ENCODE measurements at regions not wholly inside any gene's neighbourhood (a gene's known extent, or its start where the extent isn't known, plus 50 kb on each side); places are given as distances from the start of the nearest gene placed in this dataset.

DNA sequence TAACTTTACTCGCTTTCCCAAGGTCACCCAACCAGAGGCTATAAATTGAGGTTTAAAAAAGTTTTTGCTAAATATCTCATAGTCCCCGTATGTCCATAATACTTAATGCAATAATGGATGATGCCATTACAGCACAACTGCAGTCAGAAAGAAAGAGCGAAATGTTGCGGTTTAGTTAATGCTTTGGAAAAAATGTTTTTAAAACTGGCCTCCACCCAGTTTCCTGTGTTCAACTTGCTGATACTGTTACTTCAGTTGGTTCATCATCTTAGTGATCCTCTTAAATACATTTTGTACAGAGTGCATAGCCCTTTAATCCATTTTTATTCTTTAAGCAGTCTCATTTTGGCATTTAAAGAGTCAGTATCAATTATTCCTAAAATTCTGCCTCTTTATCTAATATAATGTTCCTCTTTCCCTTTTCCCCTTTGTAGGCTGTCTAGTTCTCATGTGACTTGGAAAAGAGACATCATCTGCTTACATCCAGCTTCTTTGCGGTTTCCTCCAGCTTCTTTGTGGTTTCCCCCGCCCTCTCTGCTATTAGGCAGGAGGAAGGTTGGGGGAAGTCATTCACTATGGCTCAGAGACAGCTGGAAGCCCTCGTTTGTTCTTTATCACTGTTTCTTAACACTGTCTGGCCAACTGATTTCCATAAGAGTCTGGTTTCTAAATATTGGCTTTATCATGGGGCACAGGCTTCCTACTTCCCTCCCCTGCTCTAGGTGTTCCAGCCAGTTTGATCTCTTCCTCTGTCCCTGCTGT, 154.3 kb downstream of the GOLIM4 start:
- H3K18ac ChIP-seq (ENCODE audit: low read depth, low read length) = no peak overlapping the region
- H4K91ac ChIP-seq (ENCODE audit: insufficient read depth, low read depth, low read length) = no peak overlapping the region
- intact Hi-C loops (cut with micrococcal nuclease) (loop anchor here (5.0 kb wide), 2 partner anchors 91 to 151 kb away; no protein-coding TSS in a partner anchor), in situ Hi-C loops (cut with MboI; ENCODE audit: low sequenced_read_pairs) (loop anchor here (25.0 kb wide), 1 partner anchor 221 kb away; no protein-coding TSS in a partner anchor), dilution Hi-C loops (cut with HindIII; ENCODE audit: low sequenced_read_pairs, unreplicated experiment) (no loop called here)
- H2BK5ac ChIP-seq (ENCODE audit: low read depth, low read length, poor library complexity, severe bottlenecking) = no peak overlapping the region
- no peak overlapping the region for H3K23ac ChIP-seq (ENCODE audit: low read depth, low read length)
- no peak overlapping the region for H4K5ac ChIP-seq (ENCODE audit: low read depth, low read length)
- H2AK9ac ChIP-seq (replicated peaks; ENCODE audit: low read depth, low read length, poor library complexity) = no peak overlapping the region
- TF ChIP-seq CEBPB (IDR thresholded peaks at IDR 0.05; ENCODE audit: low read depth, low read length) (peak; percentile 22; the same call in 1 of the 2 replicates), RCOR1 (IDR thresholded peaks at IDR 0.05; ENCODE audit: insufficient replicate concordance, low read length) (no peak), MAZ (IDR thresholded peaks at IDR 0.05; ENCODE audit: borderline replicate concordance, low read depth, low read length) (peak; percentile 74; the same call in 1 of the 2 replicates), BHLHE40 (IDR thresholded peaks at IDR 0.05; ENCODE audit: low read depth, low read length) (peak; percentile 62; the same call in 1 of the 2 replicates)
- TF ChIP-seq, protein P1, sequence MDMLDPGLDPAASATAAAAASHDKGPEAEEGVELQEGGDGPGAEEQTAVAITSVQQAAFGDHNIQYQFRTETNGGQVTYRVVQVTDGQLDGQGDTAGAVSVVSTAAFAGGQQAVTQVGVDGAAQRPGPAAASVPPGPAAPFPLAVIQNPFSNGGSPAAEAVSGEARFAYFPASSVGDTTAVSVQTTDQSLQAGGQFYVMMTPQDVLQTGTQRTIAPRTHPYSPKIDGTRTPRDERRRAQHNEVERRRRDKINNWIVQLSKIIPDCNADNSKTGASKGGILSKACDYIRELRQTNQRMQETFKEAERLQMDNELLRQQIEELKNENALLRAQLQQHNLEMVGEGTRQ (IDR thresholded peaks at IDR 0.05; ENCODE audit: low read depth, low read length) = peak; percentile 23; the same call in 1 of the 2 replicates
- no peaks in the 10 kb centered on the region for H3K9me1 ChIP-seq (ENCODE audit: insufficient read depth, low read length)
- WGBS, 2 experiments (ENCODE audit: extremely low coverage in 2 of 2, insufficient read length in 1 of 2) = no CpG with 5 or more reads among the region's 7 CpGs
- H3K36me3 ChIP-seq (ENCODE audit: control insufficient read depth, insufficient read depth, low read length) = no peaks in the 10 kb centered on the region
- peak overlapping the region; percentile 11 for H3K4me2 ChIP-seq (ENCODE audit: low read depth, low read length)
- H2BK120ac ChIP-seq (ENCODE audit: low read depth, low read length) = no peak overlapping the region
- CTCF ChIA-PET = no interaction called here
- peaks cover 4% of the 10 kb centered on the region for H3K27me3 ChIP-seq (ENCODE audit: control insufficient read depth, insufficient read depth, low read length)
- H4K8ac ChIP-seq (ENCODE audit: low read depth in 2 of 2, low read length in 2 of 2) = no peak overlapping the region
- no peak overlapping the region for H3K27ac ChIP-seq (ENCODE audit: insufficient read depth, low read length)
- H2AK5ac ChIP-seq (ENCODE audit: low read depth, low read length) = no peak overlapping the region
- H3K4ac ChIP-seq (ENCODE audit: low read depth, low read length) = no peak overlapping the region
- H3K14ac ChIP-seq (replicated peaks; ENCODE audit: low read depth, low read length) = no peak overlapping the region
- no peak overlapping the region for H3K56ac ChIP-seq (ENCODE audit: extremely low read depth, insufficient read depth, low read length)
- no peak overlapping the region for H2AFZ ChIP-seq (replicated peaks; ENCODE audit: low read length, poor library complexity)
- no peaks in the 10 kb centered on the region for H3K9me3 ChIP-seq (ENCODE audit: control insufficient read depth, insufficient read depth, low read length)
- H2BK15ac ChIP-seq (ENCODE audit: low read depth, low read length) = no peak overlapping the region
- peak; percentile 88 for DNase-seq
- no peak overlapping the region for H3K4me3 ChIP-seq (ENCODE audit: insufficient read depth, low read depth, low read length)
- no TSS peak for BruUV-seq (replicated peaks)
- no peak overlapping the region for H3K9ac ChIP-seq (ENCODE audit: low read depth, low read length)
- H3K4me1 ChIP-seq (ENCODE audit: control insufficient read depth, insufficient read depth, low read length) = peaks cover 5% of the 10 kb centered on the region
- H2BK20ac ChIP-seq (ENCODE audit: low read depth, low read length) = no peak overlapping the region
- peak; percentile 97 for ATAC-seq (ENCODE audit: low read depth)
- H3K79me1 ChIP-seq (ENCODE audit: low read depth in 1 of 2, low read length in 2 of 2) = no peaks in the 10 kb centered on the region
- H4K20me1 ChIP-seq (ENCODE audit: insufficient read depth, low read length) = no peaks in the 10 kb centered on the region
- POLR2A ChIA-PET (ENCODE audit: unreplicated experiment) = no interaction called here

Measured in IMR-90 (cell line).